GM21390 (cell line): ENCODE measurements at regions not wholly inside any gene's neighbourhood (a gene's known extent, or its start where the extent isn't known, plus 50 kb on each side); places are given as distances from the start of the nearest gene placed in this dataset.
A peak's percentile ranks its signal among the peaks of the same experiment; 100 is the strongest.

ENCODE experiments used
- ATAC-seq: cut with Tn5 transposase; IDR thresholded peaks from one replicate; pipeline ENCODE4 v1.9.1; 2021; ENCODE audit not compliant: unreplicated experiment

- no peak for ATAC-seq
These were observed 228.8 kb downstream of the SMARCA2 start for GRCh38 chr9:2243666-2244555.

- ATAC-seq, result no peak
These were observed 232.2 kb downstream of the SMARCA2 start for GRCh38 chr9:2247340-2247739.

- no peak for ATAC-seq
These were observed 233.7 kb downstream of the SMARCA2 start for GRCh38 chr9:2248768-2249265.

GRCh38 chr9:2253636-2254580, 238.8 kb downstream of the SMARCA2 start:
- ATAC-seq, result no peak

GRCh38 chr9:2255128-2255527, 240.0 kb downstream of the SMARCA2 start:
- ATAC-seq, result no peak

- ATAC-seq, result no peak
These were observed 242.2 kb downstream of the SMARCA2 start for GRCh38 chr9:2257248-2257929.

- no peak for ATAC-seq
These were observed 245.5 kb downstream of the SMARCA2 start for GRCh38 chr9:2260417-2261306.

- no peak for ATAC-seq
These were observed 246.4 kb downstream of the SMARCA2 start for GRCh38 chr9:2261421-2262103.

GRCh38 chr9:2262386-2263071, 247.4 kb downstream of the SMARCA2 start:
- ATAC-seq, result no peak

- no peak for ATAC-seq
These were observed 248.0 kb downstream of the SMARCA2 start for GRCh38 chr9:2263111-2263510.

- ATAC-seq, result no peak
These were observed 248.5 kb downstream of the SMARCA2 start for GRCh38 chr9:2263665-2264064.

- ATAC-seq, result no peak
These were observed 248.9 kb downstream of the SMARCA2 start for GRCh38 chr9:2264081-2264480.

- ATAC-seq, result no peak
These were observed 252.1 kb downstream of the SMARCA2 start for GRCh38 chr9:2267181-2267745.

GRCh38 chr9:2269778-2270177, 254.6 kb downstream of the SMARCA2 start:
- no peak for ATAC-seq

GRCh38 chr9:2270565-2270964, 255.4 kb downstream of the SMARCA2 start:
- ATAC-seq, result no peak

GRCh38 chr9:2271426-2271825, 256.3 kb downstream of the SMARCA2 start:
- ATAC-seq, result peak; percentile 84

- ATAC-seq, result no peak
These were observed 259.6 kb downstream of the SMARCA2 start for GRCh38 chr9:2274762-2275161.

GRCh38 chr9:2276296-2276695, 261.1 kb downstream of the SMARCA2 start:
- no peak for ATAC-seq
